HepG2 (cell line): ENCODE measurements at regions not wholly inside any gene's neighbourhood (a gene's known extent, or its start where the extent isn't known, plus 50 kb on each side); places are given as distances from the start of the nearest gene placed in this dataset.

Source experiments
- JUND ChIP-seq: sonication (generic); formaldehyde crosslinking; IDR thresholded peaks from 2 replicates; pipeline ENCODE4 v1.8.0; 2022; ENCODE audit warnings: mild to moderate bottlenecking, missing genetic modification reagents
- SETDB1 ChIP-seq: sonication (generic); formaldehyde crosslinking; IDR thresholded peaks from 2 replicates; pipeline ENCODE4 v1.5.1; 2020; ENCODE audit warnings: missing genetic modification reagents, mild to moderate bottlenecking, borderline replicate concordance
- ZMYM2 ChIP-seq: sonication (generic); formaldehyde crosslinking; IDR thresholded peaks from 2 replicates; pipeline ENCODE4 v1.8.0; 2022; ENCODE audit warnings: mild to moderate bottlenecking, missing genetic modification reagents
- ZNF431 ChIP-seq: sonication (generic); formaldehyde crosslinking; IDR thresholded peaks from 2 replicates; pipeline ENCODE4 v1.9.0; 2022; ENCODE audit warnings: missing genetic modification reagents, low read depth, mild to moderate bottlenecking, borderline replicate concordance
- ZNF788 ChIP-seq: sonication (generic); formaldehyde crosslinking; IDR thresholded peaks from 2 replicates; pipeline ENCODE4 v1.5.0; 2020; ENCODE audit warnings: mild to moderate bottlenecking, missing genetic modification reagents, borderline replicate concordance
- TF ChIP-seq, protein P1 (sequence below), 2 experiments: sonication (generic) in 1 of 2; formaldehyde crosslinking in 1 of 2; IDR thresholded peaks; 2 replicates each; pipeline versions ENCODE4 v1.5.1 to v1.6.1; 2011 to 2020; ENCODE audit warnings: borderline replicate concordance in 1 of 2, low read depth in 1 of 2, low read length in 1 of 2, mild to moderate bottlenecking in 1 of 2, missing genetic modification reagents in 1 of 2, moderate library complexity in 1 of 2
- TF ChIP-seq, protein P2 (sequence below): sonication (generic); formaldehyde crosslinking; IDR thresholded peaks from 2 replicates; pipeline ENCODE4 v1.8.0; 2022; ENCODE audit warnings: missing genetic modification reagents, low read depth, mild to moderate bottlenecking, borderline replicate concordance

GRCh38 chr20:4344670-4345069 lies 95.6 kb upstream of the ADRA1D start:
- TF ChIP-seq ZNF788 (no peak), ZNF431 (no peak), JUND (no peak), ZMYM2 (CRISPR knock-in tag) (no peak), SETDB1 (no peak)
- TF ChIP-seq, protein P1, sequence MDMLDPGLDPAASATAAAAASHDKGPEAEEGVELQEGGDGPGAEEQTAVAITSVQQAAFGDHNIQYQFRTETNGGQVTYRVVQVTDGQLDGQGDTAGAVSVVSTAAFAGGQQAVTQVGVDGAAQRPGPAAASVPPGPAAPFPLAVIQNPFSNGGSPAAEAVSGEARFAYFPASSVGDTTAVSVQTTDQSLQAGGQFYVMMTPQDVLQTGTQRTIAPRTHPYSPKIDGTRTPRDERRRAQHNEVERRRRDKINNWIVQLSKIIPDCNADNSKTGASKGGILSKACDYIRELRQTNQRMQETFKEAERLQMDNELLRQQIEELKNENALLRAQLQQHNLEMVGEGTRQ (IDR thresholded peaks at IDR 0.05; ENCODE audit: low read depth, low read length): no peak
- TF ChIP-seq, protein P1 (CRISPR knock-in tag; IDR thresholded peaks at IDR 0.05; ENCODE audit: borderline replicate concordance): no peak
- TF ChIP-seq, protein P2, sequence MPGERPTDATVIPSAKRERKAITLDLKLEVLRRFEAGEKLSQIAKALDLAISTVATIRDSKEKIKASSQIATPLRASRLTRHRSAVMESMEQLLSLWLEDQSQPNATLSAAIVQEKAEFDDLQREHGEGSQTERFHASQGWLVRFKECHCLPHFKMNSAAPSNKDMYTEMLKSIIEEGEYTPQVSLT (CRISPR knock-in tag): no peak
